HG02884 (cell line): ENCODE measurements at regions not wholly inside any gene's neighbourhood (a gene's known extent, or its start where the extent isn't known, plus 50 kb on each side); places are given as distances from the start of the nearest gene placed in this dataset.

Source experiments
- ATAC-seq: cut with Tn5 transposase; IDR thresholded peaks from one replicate; pipeline ENCODE4 v1.9.1; 2021; ENCODE audit warnings: mild to moderate bottlenecking, moderate library complexity; ENCODE audit not compliant: unreplicated experiment

GRCh38 chr14:27075503-27075902 is 477.7 kb upstream of the NOVA1 start:
- ATAC-seq, result no peak

DNA sequence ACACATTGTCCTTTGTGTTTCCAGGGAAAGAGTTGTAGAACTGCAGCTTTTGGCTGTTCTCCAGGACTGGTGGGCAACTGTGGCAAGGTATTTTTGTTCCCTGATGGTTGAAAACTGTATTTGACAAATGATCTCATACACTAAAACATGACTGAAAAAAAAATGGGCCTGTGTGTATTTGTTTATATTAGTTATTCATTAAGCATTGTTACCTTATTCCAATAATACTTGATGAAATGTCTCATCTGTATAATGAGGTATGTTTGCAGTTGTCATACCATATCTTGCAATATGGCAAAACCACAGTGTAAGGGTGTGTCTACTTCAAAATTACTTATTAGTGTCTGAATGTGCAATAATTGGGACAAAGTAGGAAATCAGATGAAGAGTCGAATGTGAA is 479.4 kb upstream of the NOVA1 start:
- ATAC-seq, result no peak

GRCh38 chr14:27077710-27078109 is 479.9 kb upstream of the NOVA1 start:
- ATAC-seq, result no peak

DNA sequence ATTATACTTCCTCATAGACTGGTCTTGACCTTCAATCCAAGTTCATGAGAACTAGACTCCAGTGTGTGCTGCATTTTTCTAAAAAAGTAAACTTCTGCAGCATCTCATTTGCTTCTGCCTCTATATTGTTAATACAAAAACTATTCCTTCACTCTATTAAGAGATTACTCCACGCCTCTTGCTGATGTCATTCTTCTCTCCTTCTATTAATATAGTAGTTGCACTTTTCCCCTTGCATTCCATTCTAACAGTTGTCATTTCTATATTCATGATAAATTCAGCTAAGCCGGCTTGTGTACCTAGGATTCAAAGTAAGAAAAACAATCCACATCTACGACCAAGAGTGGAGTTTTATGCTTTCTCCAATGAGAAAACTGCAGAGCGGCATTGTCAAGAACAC is 480.4 kb upstream of the NOVA1 start:
- ATAC-seq, result no peak

GRCh38 chr14:27079716-27080115 is 481.9 kb upstream of the NOVA1 start:
- ATAC-seq, result no peak

DNA sequence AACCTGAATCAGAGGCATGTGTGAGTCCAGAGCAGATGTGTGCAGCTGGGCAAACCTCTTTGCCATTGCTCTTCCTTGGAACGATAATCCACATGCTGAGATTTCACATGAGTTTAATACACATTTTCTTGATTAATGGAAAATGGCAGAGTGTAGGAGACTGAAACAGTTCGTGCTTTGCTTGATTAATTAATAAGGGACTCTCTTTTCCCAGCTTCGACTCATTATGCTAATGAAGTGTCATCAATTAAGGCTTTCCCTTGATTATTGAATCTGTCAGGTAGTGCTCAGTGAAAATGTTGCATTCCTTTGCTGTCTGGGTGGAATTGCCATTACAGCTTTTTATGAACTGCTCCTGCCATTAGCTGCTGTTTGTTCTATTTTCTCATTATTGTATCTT is 487.7 kb upstream of the NOVA1 start:
- ATAC-seq, result no peak

DNA sequence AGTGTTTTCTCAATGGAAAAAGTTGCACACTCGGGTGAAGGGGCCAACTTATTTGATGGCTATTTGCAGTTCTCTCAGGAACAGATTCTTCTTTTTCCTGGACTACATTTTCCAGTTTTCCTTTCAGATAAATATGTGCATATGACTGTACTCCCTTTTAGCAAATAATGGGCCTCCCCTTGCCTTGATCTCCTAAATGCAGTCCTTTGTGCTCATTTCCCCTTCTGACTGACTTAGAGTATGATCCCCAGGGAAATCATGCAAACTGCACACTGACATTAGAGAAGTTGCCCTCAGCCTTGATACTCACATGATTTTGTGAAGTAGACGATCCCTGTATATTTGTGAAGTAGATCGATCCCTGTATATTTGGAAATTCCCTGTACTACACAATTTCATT is 492.9 kb upstream of the NOVA1 start:
- no peak for ATAC-seq

DNA sequence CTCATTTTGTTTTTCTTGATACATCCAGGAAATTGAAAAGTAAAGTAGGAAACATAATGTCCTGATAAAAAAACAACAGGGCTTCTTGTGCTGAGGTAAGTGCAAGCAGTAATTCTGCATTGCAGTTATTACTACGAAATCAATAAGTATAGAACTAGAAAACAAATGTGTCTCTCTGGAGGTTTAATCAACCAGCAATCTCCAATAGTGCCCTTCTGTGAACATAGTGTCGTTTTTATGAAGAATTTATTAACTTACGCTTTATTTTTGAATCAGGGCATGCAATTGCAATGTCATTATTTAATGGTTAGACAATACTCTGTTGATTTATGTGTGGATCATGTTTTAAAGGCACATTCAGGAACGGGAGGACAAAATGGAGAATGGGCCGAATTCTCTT is 494.1 kb upstream of the NOVA1 start:
- no peak for ATAC-seq

GRCh38 chr14:27096091-27096490 is 498.3 kb upstream of the NOVA1 start:
- no peak for ATAC-seq

- no peak for ATAC-seq
These were observed 500.6 kb upstream of the NOVA1 start for GRCh38 chr14:27098451-27098850.

- ATAC-seq, result no peak
These were observed 516.3 kb upstream of the NOVA1 start for GRCh38 chr14:27114180-27114579.

GRCh38 chr14:27123162-27123561 is 525.3 kb upstream of the NOVA1 start:
- no peak for ATAC-seq

DNA sequence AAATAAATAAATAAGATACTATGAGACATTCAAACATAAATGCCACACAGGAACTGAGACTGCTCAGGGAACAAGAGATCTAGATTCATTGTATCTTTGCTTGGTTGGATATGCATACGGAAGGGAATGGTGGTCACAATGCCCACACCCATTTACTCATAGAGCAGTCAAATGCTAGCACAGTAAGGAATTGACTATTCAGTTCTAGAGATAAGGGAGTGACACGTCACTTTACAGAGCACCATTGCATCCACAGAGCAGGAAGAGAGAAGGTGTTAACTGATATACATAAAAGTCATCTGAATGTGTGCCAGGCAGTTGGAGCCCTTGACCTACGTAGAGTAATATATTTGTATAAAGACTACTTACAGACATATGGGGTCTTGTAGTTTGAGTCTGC is 530.0 kb upstream of the NOVA1 start:
- ATAC-seq, result no peak

DNA sequence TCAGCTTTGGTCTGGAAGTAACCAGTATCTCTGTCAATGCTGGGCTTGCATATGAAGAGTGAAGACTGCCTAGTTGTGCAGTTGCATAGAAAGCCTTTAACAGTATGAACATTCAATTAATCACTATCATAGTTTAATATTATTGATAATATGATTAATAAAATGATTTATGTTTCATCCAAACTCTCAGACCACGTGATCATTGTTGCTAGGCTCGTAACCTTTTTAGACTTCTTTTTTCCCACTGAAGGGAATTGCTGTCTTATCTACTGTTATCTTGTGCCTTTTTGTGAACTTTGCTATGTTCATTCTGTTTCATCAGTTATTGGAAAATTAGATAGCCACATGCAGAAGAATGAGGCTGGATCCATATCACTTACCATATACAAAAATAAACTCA is 536.4 kb upstream of the NOVA1 start:
- no peak for ATAC-seq

DNA sequence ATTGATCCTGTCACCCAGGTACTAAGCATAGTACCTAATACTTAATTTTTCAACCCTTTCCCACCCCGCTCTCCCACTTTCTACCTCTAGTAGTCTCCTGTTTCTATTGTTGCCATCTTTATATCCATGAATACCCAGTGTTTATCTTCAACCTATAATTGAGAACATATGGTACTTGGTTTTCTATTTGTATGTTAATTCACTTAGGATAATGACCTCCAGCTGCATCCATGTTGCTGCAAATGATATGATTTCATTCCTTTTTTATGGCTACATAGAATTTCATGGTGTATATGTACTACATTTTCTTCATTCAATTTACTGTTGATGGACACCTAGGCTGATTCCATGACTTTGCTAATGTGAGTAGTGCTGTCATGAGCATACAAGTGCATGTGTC is 547.3 kb upstream of the NOVA1 start:
- no peak for ATAC-seq

DNA sequence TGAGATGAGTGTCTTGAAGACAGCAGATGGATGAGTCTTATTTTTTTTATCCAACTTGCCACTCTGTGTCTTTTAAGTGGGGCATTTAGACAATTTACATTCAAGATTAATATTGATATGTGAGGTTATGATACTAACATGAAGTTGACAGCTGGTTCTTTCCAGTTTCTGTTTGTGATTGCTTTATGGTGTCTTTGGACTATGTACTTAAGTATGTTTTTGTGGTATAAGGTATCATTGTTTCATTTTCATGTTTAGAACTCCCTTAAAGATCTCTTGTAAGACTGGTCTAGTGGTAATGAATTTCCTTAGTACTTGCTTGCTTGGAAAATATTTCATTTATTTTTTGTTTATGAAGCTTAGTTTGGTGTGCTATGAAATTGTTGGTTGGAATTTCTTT is 550.3 kb upstream of the NOVA1 start:
- ATAC-seq, result no peak

GRCh38 chr14:27164139-27164538 is 566.3 kb upstream of the NOVA1 start:
- ATAC-seq, result no peak

DNA sequence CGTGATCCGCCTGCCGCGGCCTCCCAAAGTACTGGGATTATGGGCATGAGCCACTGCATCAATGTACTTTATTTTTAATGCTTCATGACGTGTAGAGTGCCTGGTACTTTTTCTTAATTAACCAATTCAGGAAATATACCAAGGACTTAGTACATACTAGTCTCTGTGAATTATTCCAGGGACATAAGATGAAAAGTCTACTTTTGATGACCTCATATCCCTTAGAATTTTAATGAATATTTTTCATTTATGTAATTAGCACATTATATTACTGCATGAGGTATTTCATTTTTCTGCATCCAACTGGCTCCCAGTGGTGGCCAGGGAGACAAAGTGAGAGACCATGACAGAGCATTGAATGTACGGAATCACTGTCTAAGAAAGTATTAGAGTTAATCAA is 577.7 kb upstream of the NOVA1 start:
- ATAC-seq, result no peak

- ATAC-seq, result no peak
These were observed 583.5 kb upstream of the NOVA1 start for GRCh38 chr14:27181333-27181732.

- no peak for ATAC-seq
These were observed 586.6 kb upstream of the NOVA1 start for GRCh38 chr14:27184427-27184826.

DNA sequence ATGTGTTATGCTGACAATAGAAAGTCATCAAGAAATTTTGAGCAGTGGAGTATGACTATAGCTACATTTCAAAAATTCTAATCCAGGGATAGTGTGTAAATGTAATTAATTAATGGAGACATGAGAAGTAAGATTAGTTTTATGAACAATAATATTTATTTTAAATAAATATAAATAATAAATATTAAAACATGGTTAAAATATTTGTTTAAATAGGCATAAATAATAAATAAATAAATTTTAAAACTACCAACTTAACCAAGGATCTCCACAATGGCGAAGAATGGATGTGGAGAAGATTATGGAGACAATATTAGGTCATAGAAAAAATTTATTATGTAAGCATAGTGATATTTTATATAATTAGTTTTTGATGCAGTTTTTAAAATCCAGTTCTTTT is 588.2 kb upstream of the NOVA1 start:
- no peak for ATAC-seq

DNA sequence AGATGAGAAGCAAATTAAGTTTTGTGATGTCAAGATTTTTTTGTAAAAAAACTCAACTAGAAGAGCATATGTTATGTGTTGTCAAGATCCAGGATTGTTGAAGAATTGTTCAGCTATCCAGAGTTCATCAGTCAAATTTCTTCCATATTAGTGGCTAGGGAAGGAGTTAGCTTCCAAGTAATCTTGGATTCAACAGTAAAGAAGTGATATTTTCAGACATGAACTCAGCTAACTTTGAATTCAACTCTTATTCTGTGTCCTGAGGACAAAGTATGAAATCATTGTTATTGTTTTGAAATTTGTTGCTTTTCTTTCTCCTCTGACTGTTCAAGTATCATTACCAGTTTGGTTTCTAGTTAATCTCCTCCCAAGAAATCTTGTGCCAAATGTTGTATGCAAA is 589.3 kb upstream of the NOVA1 start:
- no peak for ATAC-seq

GRCh38 chr14:27190296-27190695 is 592.5 kb upstream of the NOVA1 start:
- no peak for ATAC-seq

- no peak for ATAC-seq
These were observed 601.4 kb upstream of the NOVA1 start for GRCh38 chr14:27199272-27199671.
